ENCODE measurements at regions not wholly inside any gene's neighbourhood (a gene's known extent, or its start where the extent isn't known, plus 50 kb on each side); places are given as distances from the start of the nearest gene placed in this dataset.

DNA sequence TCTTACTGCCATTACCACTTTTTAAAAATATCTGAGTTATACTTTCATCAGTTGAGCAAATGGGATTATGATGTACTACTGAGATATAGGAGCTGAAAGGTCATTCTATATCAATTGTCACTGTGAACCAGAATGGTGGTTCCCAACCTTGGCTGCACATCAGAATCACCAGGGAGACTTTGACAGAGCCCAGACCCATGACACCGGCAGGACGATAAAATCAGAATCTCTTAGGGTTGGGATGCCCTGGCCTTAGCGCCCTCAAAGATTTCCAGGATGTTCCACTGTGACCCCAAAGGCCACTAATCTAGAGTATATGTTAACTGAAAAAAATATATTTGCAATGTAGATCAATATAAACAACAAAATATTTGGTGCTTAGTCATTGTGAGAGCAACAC lies 355.1 kb downstream of the LIG4 start:
- no peaks in the 10 kb centered on the region; the same call in 1 of the 2 replicates for H3K27me3 ChIP-seq (ENCODE audit: control insufficient read depth, insufficient read depth, low read length)
- H3K36me3 ChIP-seq (ENCODE audit: control insufficient read depth, insufficient read depth, low read length) = no peaks in the 10 kb centered on the region
- DNase-seq (ENCODE audit: low read depth) = no peak
- no peak overlapping the region for H3K4me3 ChIP-seq (ENCODE audit: low read depth, low read length)
- ChIA-PET CTCF (no interaction called here), POLR2A (no interaction called here)
- TF ChIP-seq, protein P1, sequence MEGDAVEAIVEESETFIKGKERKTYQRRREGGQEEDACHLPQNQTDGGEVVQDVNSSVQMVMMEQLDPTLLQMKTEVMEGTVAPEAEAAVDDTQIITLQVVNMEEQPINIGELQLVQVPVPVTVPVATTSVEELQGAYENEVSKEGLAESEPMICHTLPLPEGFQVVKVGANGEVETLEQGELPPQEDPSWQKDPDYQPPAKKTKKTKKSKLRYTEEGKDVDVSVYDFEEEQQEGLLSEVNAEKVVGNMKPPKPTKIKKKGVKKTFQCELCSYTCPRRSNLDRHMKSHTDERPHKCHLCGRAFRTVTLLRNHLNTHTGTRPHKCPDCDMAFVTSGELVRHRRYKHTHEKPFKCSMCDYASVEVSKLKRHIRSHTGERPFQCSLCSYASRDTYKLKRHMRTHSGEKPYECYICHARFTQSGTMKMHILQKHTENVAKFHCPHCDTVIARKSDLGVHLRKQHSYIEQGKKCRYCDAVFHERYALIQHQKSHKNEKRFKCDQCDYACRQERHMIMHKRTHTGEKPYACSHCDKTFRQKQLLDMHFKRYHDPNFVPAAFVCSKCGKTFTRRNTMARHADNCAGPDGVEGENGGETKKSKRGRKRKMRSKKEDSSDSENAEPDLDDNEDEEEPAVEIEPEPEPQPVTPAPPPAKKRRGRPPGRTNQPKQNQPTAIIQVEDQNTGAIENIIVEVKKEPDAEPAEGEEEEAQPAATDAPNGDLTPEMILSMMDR (IDR thresholded peaks at IDR 0.05; ENCODE audit: insufficient read depth, low read depth, low read length) = no peak

DNA sequence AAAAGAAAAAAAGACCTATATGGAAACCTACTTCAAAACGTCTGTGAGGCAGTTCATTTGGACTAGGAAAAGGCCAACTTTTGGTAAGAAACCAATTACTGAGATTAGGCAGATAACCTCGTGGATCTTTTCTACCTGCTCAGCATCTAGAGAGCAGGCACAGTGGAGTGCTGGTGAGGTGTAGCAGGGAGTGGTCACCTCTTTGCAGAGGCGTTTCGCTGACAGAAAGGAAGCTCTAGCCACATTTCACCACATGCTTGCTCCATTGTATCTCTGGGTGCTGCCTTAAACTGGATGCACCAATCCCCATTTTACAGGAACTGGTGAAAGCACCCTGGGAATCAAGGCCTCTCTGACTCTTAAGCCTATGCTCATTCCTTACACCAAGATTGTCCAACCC lies 360.5 kb downstream of the LIG4 start:
- Histone ChIP-seq H3K36me3 (ENCODE audit: control insufficient read depth, insufficient read depth, low read length) (no peaks in the 10 kb centered on the region), H3K27me3 (ENCODE audit: control insufficient read depth, insufficient read depth, low read length) (no peaks in the 10 kb centered on the region), H3K4me3 (ENCODE audit: low read depth, low read length) (no peak overlapping the region)
- no peak for DNase-seq (ENCODE audit: low read depth)
- TF ChIP-seq, protein P1 (IDR thresholded peaks at IDR 0.05; ENCODE audit: insufficient read depth, low read depth, low read length) = no peak
- CTCF ChIA-PET = no interaction called here
- POLR2A ChIA-PET = no interaction called here

DNA sequence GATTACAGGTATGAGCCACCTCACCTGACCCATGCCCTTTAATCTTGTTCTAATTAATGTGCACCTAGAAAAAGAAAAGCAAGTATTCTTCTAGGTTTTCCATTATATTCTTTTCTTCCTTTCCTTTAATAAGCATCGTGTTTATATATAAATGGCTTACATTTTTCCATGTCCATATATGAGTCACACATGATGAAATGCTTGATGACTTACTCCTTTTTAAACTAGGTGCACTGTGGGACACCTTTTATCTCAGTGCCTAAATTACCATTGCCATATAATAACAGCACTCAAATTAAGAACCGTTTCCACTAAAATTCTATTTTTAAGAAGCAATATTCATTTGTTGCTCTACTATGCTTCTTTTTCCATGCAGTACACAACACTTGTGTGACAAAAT lies 363.3 kb downstream of the LIG4 start:
- Histone ChIP-seq H3K27me3 (ENCODE audit: control insufficient read depth, insufficient read depth, low read length) (no peaks in the 10 kb centered on the region), H3K36me3 (ENCODE audit: control insufficient read depth, insufficient read depth, low read length) (no peaks in the 10 kb centered on the region), H3K4me3 (ENCODE audit: low read depth, low read length) (no peak overlapping the region)
- no peak for DNase-seq (ENCODE audit: low read depth)
- ChIA-PET CTCF (no interaction called here), POLR2A (no interaction called here)
- TF ChIP-seq, protein P1 (IDR thresholded peaks at IDR 0.05; ENCODE audit: insufficient read depth, low read depth, low read length) = no peak

DNA sequence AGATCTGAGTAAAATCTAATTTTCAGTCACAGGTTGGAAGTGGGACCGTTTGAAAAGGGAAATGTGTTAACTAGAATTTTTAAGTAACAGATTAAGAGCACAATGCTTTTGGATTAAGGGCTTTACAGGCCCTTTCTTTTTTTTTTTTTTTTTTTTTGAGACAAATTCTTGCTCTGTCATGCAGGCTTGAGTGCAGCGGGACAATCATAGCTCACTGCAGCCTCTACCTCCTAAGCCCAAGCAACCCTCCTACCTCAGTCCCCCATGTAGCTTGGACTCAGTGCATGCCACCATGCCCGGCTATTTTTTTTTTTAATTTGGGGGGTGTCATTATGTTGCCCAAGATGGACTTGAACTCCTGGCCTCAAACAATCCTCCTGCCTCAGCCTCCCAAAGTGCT lies 363.7 kb downstream of the LIG4 start:
- no peaks in the 10 kb centered on the region for H3K36me3 ChIP-seq (ENCODE audit: control insufficient read depth, insufficient read depth, low read length)
- DNase-seq (ENCODE audit: low read depth) = no peak
- no peaks in the 10 kb centered on the region for H3K27me3 ChIP-seq (ENCODE audit: control insufficient read depth, insufficient read depth, low read length)
- ChIA-PET POLR2A (no interaction called here), CTCF (no interaction called here)
- TF ChIP-seq, protein P1 (IDR thresholded peaks at IDR 0.05; ENCODE audit: insufficient read depth, low read depth, low read length) = no peak
- H3K4me3 ChIP-seq (ENCODE audit: low read depth, low read length) = no peak overlapping the region

DNA sequence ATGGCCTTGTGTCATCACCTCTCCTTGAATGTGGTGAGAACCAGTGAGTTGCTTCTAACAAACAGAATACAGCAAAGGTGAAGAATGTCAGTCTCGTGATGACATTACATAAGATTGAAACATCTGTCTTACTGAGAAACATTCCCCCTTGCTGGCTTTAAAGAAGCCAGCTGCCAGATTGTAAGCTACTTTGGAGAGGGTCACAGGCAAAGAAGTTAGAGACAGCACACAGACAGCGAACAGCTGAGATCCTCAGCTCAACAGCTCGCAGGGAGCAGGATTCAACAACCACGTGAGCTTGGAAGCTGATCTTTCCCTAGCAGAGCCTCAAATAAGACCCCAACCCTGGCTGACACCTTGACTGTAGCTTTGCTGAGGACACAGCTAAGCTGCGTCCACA lies 367.9 kb downstream of the LIG4 start:
- no peak for DNase-seq (ENCODE audit: low read depth)
- H3K27me3 ChIP-seq (ENCODE audit: control insufficient read depth, insufficient read depth, low read length) = no peaks in the 10 kb centered on the region
- no peak overlapping the region for H3K4me3 ChIP-seq (ENCODE audit: low read depth, low read length)
- no peaks in the 10 kb centered on the region for H3K36me3 ChIP-seq (ENCODE audit: control insufficient read depth, insufficient read depth, low read length)
- POLR2A ChIA-PET = no interaction called here
- CTCF ChIA-PET = no interaction called here
- TF ChIP-seq, protein P1 (IDR thresholded peaks at IDR 0.05; ENCODE audit: insufficient read depth, low read depth, low read length) = no peak

All from BJ (cell line).